AG04450 (cell line): ENCODE measurements at regions not wholly inside any gene's neighbourhood (a gene's known extent, or its start where the extent isn't known, plus 50 kb on each side); places are given as distances from the start of the nearest gene placed in this dataset. TPM values are rescaled to one million over a fixed set of nuclear protein-coding genes. Genes with fewer than 3 reads are reported as not detected.
A peak's percentile ranks its signal among the peaks of the same experiment; 100 is the strongest.

Experiments used
- CTCF ChIA-PET: fragments of 300-600, 350-600 bp; formaldehyde crosslinking; extraction: SDS; loops from one replicate; lab custom pipeline; 2022; ENCODE audit warnings: antibody characterized with exemption, inconsistent platforms; lab: Charles Lee
- POLR2A ChIA-PET: fragments of 350-600 bp; formaldehyde crosslinking; extraction: SDS; loops from one replicate; lab custom pipeline; 2021; ENCODE audit warnings: antibody characterized with exemption, inconsistent platforms; lab: Yijun Ruan, JAX
- DNase-seq: peaks from one replicate; pipeline ENCODE4 v3.0.0-alpha.2; 2011; ENCODE audit warnings: low read depth, low spot score
- H3K27ac ChIP-seq: one replicate; pipeline ENCODE4 v1.5.1; 2012; ENCODE audit warnings: low read depth, low read length, control low read depth
- H3K27me3 ChIP-seq: one replicate; pipeline ENCODE4 v1.6.0; 2012; ENCODE audit warnings: low read length; ENCODE audit not compliant: control insufficient read depth, insufficient read depth
- H3K4me3 ChIP-seq: 2 replicates; pipeline ENCODE4 v1.5.1; 2011; ENCODE audit warnings: mild to moderate bottlenecking, low read depth, low read length, control low read depth
- H3K9me3 ChIP-seq: 2 replicates; pipeline ENCODE4 v1.5.1; 2012; ENCODE audit warnings: low read length; ENCODE audit not compliant: control insufficient read depth, insufficient read depth
- CTCF ChIP-seq: IDR thresholded peaks from 2 replicates; pipeline ENCODE4 v1.5.1; 2011; ENCODE audit warnings: low read depth, low read length, control low read depth, inconsistent platforms
- small RNA-seq: library from RNA; depleted of rRNA; stranded (forward); fragments of <200 nt; gene quantifications from one replicate; pipeline ENCODE3, GENCODE V24; 2012; ENCODE audit warnings: low read depth; ENCODE audit not compliant: insufficient read length

- no peak for DNase-seq
- no peak for TF ChIP-seq CTCF
- no peak overlapping the region for H3K4me3 ChIP-seq
- H3K9me3 ChIP-seq: no peaks in the 10 kb centered on the region; the same call in 1 of the 2 replicates
- H3K27ac ChIP-seq: no peak overlapping the region
- no peaks in the 10 kb centered on the region for H3K27me3 ChIP-seq
- POLR2A ChIA-PET: no interaction called here
- CTCF ChIA-PET: interaction anchor here (1.3 kb wide), 1 partner anchor 15 kb away, joined by 4 read pairs; no protein-coding TSS in a partner anchor
Measured at GRCh38 chr5:126369083-126369482, 54.1 kb upstream of the GRAMD2B start.

- H3K4me3 ChIP-seq: no peak overlapping the region
- ChIA-PET CTCF (interaction anchor here (0.7 to 1.3 kb wide), 2 partner anchors 16 to 169 kb away, joined by 3 to 4 read pairs; no protein-coding TSS in a partner anchor), POLR2A (no interaction called here)
- peak; percentile 27 for TF ChIP-seq CTCF
- no peaks in the 10 kb centered on the region for H3K27me3 ChIP-seq
- no peak for DNase-seq
- H3K27ac ChIP-seq: no peak overlapping the region
- H3K9me3 ChIP-seq: no peaks in the 10 kb centered on the region; the same call in 1 of the 2 replicates
Measured at GRCh38 chr5:126369995-126370731, 53.0 kb upstream of the GRAMD2B start.

- DNase-seq: no peak
- no peak for TF ChIP-seq CTCF
- POLR2A ChIA-PET: no interaction called here
- CTCF ChIA-PET: interaction anchor here (0.8 to 1.0 kb wide), 2 partner anchors 145 to 169 kb away, joined by 3 read pairs; no protein-coding TSS in a partner anchor
- Histone ChIP-seq H3K4me3 (no peak overlapping the region), H3K27ac (no peak overlapping the region), H3K9me3 (no peaks in the 10 kb centered on the region; the same call in 1 of the 2 replicates), H3K27me3 (no peaks in the 10 kb centered on the region)
Measured at GRCh38 chr5:126370796-126371718, 52.2 kb upstream of the GRAMD2B start.

GRCh38 chr5:126373375-126374108 is 49.7 kb upstream of the GRAMD2B start:
- POLR2A ChIA-PET: no interaction called here
- no peak overlapping the region for H3K27ac ChIP-seq
- no peak for TF ChIP-seq CTCF
- no peaks in the 10 kb centered on the region for H3K9me3 ChIP-seq
- CTCF ChIA-PET: interaction anchor here (1.6 kb wide), 1 partner anchor 19 kb away, joined by 5 read pairs; no protein-coding TSS in a partner anchor
- H3K27me3 ChIP-seq: no peaks in the 10 kb centered on the region
- no peak for DNase-seq
- H3K4me3 ChIP-seq: no peak overlapping the region

Small RNA genes lying in the stretch of these regions (small RNA-seq; reads per million reads assigned to genes)
- gene HMGB1P22 (not detected), gene RN7SKP117 (not detected)
